ENCODE measurements at regions not wholly inside any gene's neighbourhood (a gene's known extent, or its start where the extent isn't known, plus 50 kb on each side); places are given as distances from the start of the nearest gene placed in this dataset.
"Not testable (repeated sequence)": the region's sequence is repeated elsewhere in the genome, so short reads cannot be mapped to it uniquely, and the experiment has no call there.

DNA sequence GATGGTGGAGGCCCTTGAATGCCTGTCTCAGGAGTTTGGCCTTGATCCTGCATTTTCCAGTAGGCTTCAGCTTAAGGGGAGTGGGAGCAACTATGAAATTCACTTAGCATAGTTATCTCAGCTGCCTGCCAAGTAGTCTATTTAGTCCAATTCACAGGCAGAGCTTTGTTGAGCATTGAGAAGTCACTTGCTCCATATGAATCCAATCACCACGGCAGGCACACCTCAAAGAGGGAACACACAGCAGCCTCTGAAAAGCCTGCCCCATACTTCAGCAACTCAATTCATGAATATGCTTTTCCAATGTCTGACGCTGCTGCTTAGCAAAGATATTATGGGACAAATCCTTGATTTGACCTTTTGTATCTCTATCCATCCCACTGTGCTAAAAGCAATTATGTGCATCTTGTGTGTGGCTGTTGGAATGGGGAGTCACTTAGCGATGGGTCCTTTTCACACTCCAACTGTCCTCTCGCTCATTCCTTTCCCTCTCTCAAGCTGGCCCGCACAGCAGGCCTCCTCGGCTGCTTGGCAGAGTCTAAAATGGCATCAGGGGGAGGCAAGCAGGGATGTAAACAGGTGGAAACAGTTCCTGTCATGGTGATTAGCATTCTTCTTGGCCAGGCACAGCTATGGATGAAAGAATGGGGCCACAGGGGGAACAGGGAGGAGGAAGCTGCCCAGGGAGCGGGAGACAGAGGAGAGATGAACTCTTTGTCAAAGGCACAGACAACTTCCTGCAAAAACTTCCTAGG is 56.0 kb upstream of the LRPPRC start:
- Histone ChIP-seq H3K4me3 (ENCODE audit: low read depth in 1 of 3, low read length in 3 of 3) (no peak overlapping the region), H3K36me3 (ENCODE audit: control insufficient read depth in 3 of 3, insufficient read depth in 2 of 3, low read depth in 1 of 3, low read length in 3 of 3) (no peaks in the 10 kb centered on the region), H3K27ac (ENCODE audit: low read depth in 1 of 3, low read length in 2 of 3) (no peak overlapping the region), H3K4me1 (ENCODE audit: control insufficient read depth in 3 of 3, insufficient read depth in 2 of 3, low read depth in 1 of 3, low read length in 2 of 3) (no peaks in the 10 kb centered on the region), H3K9me3 (ENCODE audit: control insufficient read depth in 2 of 2, insufficient read depth in 1 of 2, low read depth in 1 of 2, low read length in 1 of 2) (no peaks in the 10 kb centered on the region), H3K27me3 (ENCODE audit: control insufficient read depth in 3 of 3, insufficient read depth in 3 of 3, low read length in 3 of 3) (no peaks in the 10 kb centered on the region)
- 76 to 90% (median 89%) methylated on average over 7 of the region's 7 CpGs for WGBS, 3 donors
- DNase-seq (no peak), FAIRE-seq (no peak)

DNA sequence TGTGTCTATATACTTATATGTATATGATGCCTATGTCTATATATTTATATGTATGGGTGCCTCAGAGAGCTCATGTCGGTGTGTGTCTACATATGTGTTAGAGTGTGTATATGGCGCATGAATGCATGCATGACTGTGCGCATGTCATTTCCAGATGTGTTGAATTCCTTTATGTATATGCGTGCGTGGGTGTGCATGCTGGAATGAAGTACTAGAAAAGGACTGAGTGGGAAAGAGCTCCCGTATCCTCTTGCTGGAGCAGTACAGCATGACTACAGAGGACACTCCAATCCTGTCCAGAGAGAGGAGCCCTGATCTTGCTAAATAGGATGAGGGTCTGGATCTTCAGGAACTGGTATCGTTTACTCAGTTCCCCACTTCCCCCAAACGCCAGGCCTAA is 56.8 kb upstream of the LRPPRC start:
- DNase-seq (no peak), FAIRE-seq (no peak)
- no peaks in the 10 kb centered on the region for H3K36me3 ChIP-seq (ENCODE audit: control insufficient read depth in 3 of 3, insufficient read depth in 2 of 3, low read depth in 1 of 3, low read length in 3 of 3)
- no peaks in the 10 kb centered on the region for H3K4me1 ChIP-seq (ENCODE audit: control insufficient read depth in 3 of 3, insufficient read depth in 2 of 3, low read depth in 1 of 3, low read length in 2 of 3)
- no peaks in the 10 kb centered on the region for H3K9me3 ChIP-seq (ENCODE audit: control insufficient read depth in 2 of 2, insufficient read depth in 1 of 2, low read depth in 1 of 2, low read length in 1 of 2)
- no peak overlapping the region for H3K4me3 ChIP-seq (ENCODE audit: low read depth in 1 of 3, low read length in 3 of 3)
- no peaks in the 10 kb centered on the region for H3K27me3 ChIP-seq (ENCODE audit: control insufficient read depth in 3 of 3, insufficient read depth in 3 of 3, low read length in 3 of 3)
- H3K27ac ChIP-seq (ENCODE audit: low read depth in 1 of 3, low read length in 2 of 3): no peak overlapping the region
- 88 to 94% (median 92%) methylated on average over 8 of the region's 8 CpGs for WGBS, 3 donors

- no peaks in the 10 kb centered on the region for H3K36me3 ChIP-seq (ENCODE audit: control insufficient read depth in 3 of 3, insufficient read depth in 2 of 3, low read depth in 1 of 3, low read length in 3 of 3)
- no peak for FAIRE-seq
- no peaks in the 10 kb centered on the region for H3K4me1 ChIP-seq (ENCODE audit: control insufficient read depth in 3 of 3, insufficient read depth in 2 of 3, low read depth in 1 of 3, low read length in 2 of 3)
- H3K9me3 ChIP-seq (ENCODE audit: control insufficient read depth in 2 of 2, insufficient read depth in 1 of 2, low read depth in 1 of 2, low read length in 1 of 2): no peaks in the 10 kb centered on the region
- WGBS, 3 donors: 63 to 77% (median 74%) methylated on average over 2 of the region's 2 CpGs
- DNase-seq: no peak
- H3K27me3 ChIP-seq (ENCODE audit: control insufficient read depth in 3 of 3, insufficient read depth in 3 of 3, low read length in 3 of 3): no peaks in the 10 kb centered on the region
- no peak overlapping the region for H3K4me3 ChIP-seq (ENCODE audit: low read depth in 1 of 3, low read length in 3 of 3)
- H3K27ac ChIP-seq (ENCODE audit: low read depth in 1 of 3, low read length in 2 of 3): no peak overlapping the region
Observed at GRCh38 chr2:44053052-44053451, 57.3 kb upstream of the LRPPRC start.

DNA sequence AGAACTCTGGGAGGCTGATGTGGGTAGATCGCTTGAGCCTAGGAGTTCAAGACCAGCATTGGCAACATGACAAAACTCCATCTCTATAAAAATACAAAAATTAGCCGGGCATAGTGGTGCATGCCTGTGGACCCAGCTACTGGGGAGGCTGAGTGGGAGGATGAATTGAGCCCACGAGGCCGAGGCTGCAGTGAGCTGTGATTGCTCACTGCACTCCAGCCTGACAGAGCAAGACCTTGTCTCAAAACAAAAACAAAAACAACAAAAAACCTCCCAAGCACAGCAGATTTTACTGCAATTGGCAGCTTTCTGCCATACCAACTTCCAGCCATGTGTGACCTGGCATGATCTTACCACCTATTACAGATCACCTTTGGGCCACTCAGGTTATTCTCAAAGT is 57.7 kb upstream of the LRPPRC start:
- 83 to 89% (median 85%) methylated on average over 4 of the region's 4 CpGs for WGBS, 3 donors
- Histone ChIP-seq H3K4me1 (ENCODE audit: control insufficient read depth in 3 of 3, insufficient read depth in 2 of 3, low read depth in 1 of 3, low read length in 2 of 3) (no peaks in the 10 kb centered on the region), H3K4me3 (ENCODE audit: low read depth in 1 of 3, low read length in 3 of 3) (no peak overlapping the region), H3K36me3 (ENCODE audit: control insufficient read depth in 3 of 3, insufficient read depth in 2 of 3, low read depth in 1 of 3, low read length in 3 of 3) (no peaks in the 10 kb centered on the region), H3K27ac (ENCODE audit: low read depth in 1 of 3, low read length in 2 of 3) (no peak overlapping the region), H3K9me3 (ENCODE audit: control insufficient read depth in 2 of 2, insufficient read depth in 1 of 2, low read depth in 1 of 2, low read length in 1 of 2) (no peaks in the 10 kb centered on the region), H3K27me3 (ENCODE audit: control insufficient read depth in 3 of 3, insufficient read depth in 3 of 3, low read length in 3 of 3) (no peaks in the 10 kb centered on the region)
- FAIRE-seq (no peak), DNase-seq (no peak)

GRCh38 chr2:44055229-44055628 is 59.4 kb upstream of the LRPPRC start:
- FAIRE-seq (no peak), DNase-seq (no peak)
- H3K27me3 ChIP-seq (ENCODE audit: control insufficient read depth in 3 of 3, insufficient read depth in 3 of 3, low read length in 3 of 3): no peaks in the 10 kb centered on the region
- WGBS, 3 donors: 18 to 38% (median 35%) methylated on average over 2 of the region's 2 CpGs
- H3K4me3 ChIP-seq (ENCODE audit: low read depth in 1 of 3, low read length in 3 of 3): no peak overlapping the region
- H3K36me3 ChIP-seq (ENCODE audit: control insufficient read depth in 3 of 3, insufficient read depth in 2 of 3, low read depth in 1 of 3, low read length in 3 of 3): no peaks in the 10 kb centered on the region
- H3K27ac ChIP-seq (ENCODE audit: low read depth in 1 of 3, low read length in 2 of 3): no peak overlapping the region
- H3K4me1 ChIP-seq (ENCODE audit: control insufficient read depth in 3 of 3, insufficient read depth in 2 of 3, low read depth in 1 of 3, low read length in 2 of 3): no peaks in the 10 kb centered on the region
- H3K9me3 ChIP-seq (ENCODE audit: control insufficient read depth in 2 of 2, insufficient read depth in 1 of 2, low read depth in 1 of 2, low read length in 1 of 2): peaks cover 0 to 5% of the 10 kb centered on the region in 2 donors

- H3K27ac ChIP-seq (ENCODE audit: low read depth in 1 of 3, low read length in 2 of 3): no peak overlapping the region
- H3K4me3 ChIP-seq (ENCODE audit: low read depth in 1 of 3, low read length in 3 of 3): no peak overlapping the region
- H3K9me3 ChIP-seq (ENCODE audit: control insufficient read depth in 2 of 2, insufficient read depth in 1 of 2, low read depth in 1 of 2, low read length in 1 of 2): peaks cover 0 to 9% of the 10 kb centered on the region in 2 donors
- no peak for FAIRE-seq
- no peaks in the 10 kb centered on the region for H3K4me1 ChIP-seq (ENCODE audit: control insufficient read depth in 3 of 3, insufficient read depth in 2 of 3, low read depth in 1 of 3, low read length in 2 of 3)
- 80 to 84% (median 81%) methylated on average over 7 of the region's 7 CpGs for WGBS, 3 donors
- no peaks in the 10 kb centered on the region for H3K36me3 ChIP-seq (ENCODE audit: control insufficient read depth in 3 of 3, insufficient read depth in 2 of 3, low read depth in 1 of 3, low read length in 3 of 3)
- H3K27me3 ChIP-seq (ENCODE audit: control insufficient read depth in 3 of 3, insufficient read depth in 3 of 3, low read length in 3 of 3): no peaks in the 10 kb centered on the region
- no peak for DNase-seq
Observed at GRCh38 chr2:44055664-44056063, 59.9 kb upstream of the LRPPRC start.

- no peak overlapping the region for H3K4me3 ChIP-seq (ENCODE audit: low read depth in 1 of 3, low read length in 3 of 3)
- H3K27ac ChIP-seq (ENCODE audit: low read depth in 1 of 3, low read length in 2 of 3): no peak overlapping the region
- peaks cover 0 to 7% (median 0%) of the 10 kb centered on the region in 3 donors for H3K4me1 ChIP-seq (ENCODE audit: control insufficient read depth in 3 of 3, insufficient read depth in 2 of 3, low read depth in 1 of 3, low read length in 2 of 3)
- peaks cover 0 to 16% of the 10 kb centered on the region in 2 donors for H3K9me3 ChIP-seq (ENCODE audit: control insufficient read depth in 2 of 2, insufficient read depth in 1 of 2, low read depth in 1 of 2, low read length in 1 of 2)
- H3K27me3 ChIP-seq (ENCODE audit: control insufficient read depth in 3 of 3, insufficient read depth in 3 of 3, low read length in 3 of 3): no peaks in the 10 kb centered on the region
- 79 to 97% (median 88%) methylated on average over 2 of the region's 2 CpGs for WGBS, 3 donors
- no peaks in the 10 kb centered on the region for H3K36me3 ChIP-seq (ENCODE audit: control insufficient read depth in 3 of 3, insufficient read depth in 2 of 3, low read depth in 1 of 3, low read length in 3 of 3)
- no peak for DNase-seq
- FAIRE-seq: no peak
Observed at GRCh38 chr2:44056947-44057346, 61.2 kb upstream of the LRPPRC start.

DNA sequence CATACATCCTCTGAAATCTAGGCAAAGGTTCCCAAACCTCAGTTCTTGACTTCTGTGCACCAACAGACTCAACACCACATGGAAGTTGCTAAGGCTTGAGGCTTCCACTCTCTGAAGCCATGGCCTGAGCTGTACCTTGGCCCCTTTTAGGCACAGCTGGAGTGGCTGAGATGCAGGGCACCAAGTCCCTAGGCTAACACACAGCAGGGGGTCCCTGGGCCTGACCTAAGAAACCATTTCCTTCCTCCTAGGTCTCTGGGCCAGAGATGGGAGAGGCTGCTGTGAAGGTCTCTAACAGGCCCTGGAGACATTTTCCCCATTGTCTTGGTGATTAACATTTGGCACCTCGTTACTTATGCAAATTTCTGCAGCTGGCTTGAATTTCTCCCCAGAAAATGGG is 64.5 kb upstream of the LRPPRC start:
- not testable (repeated sequence) for FAIRE-seq

GRCh38 chr2:44060990-44061389 is 65.2 kb upstream of the LRPPRC start:
- WGBS, 3 donors: 91 to 94% (median 92%) methylated on average over 1 of the region's 1 CpG
- FAIRE-seq (no peak), DNase-seq (peak; percentile 6 to 53)
- Histone ChIP-seq H3K27me3 (ENCODE audit: control insufficient read depth in 3 of 3, insufficient read depth in 3 of 3, low read length in 3 of 3) (no peaks in the 10 kb centered on the region), H3K4me3 (ENCODE audit: low read depth in 1 of 3, low read length in 3 of 3) (no peak overlapping the region), H3K36me3 (ENCODE audit: control insufficient read depth in 3 of 3, insufficient read depth in 2 of 3, low read depth in 1 of 3, low read length in 3 of 3) (no peaks in the 10 kb centered on the region), H3K9me3 (ENCODE audit: control insufficient read depth in 2 of 2, insufficient read depth in 1 of 2, low read depth in 1 of 2, low read length in 1 of 2) (peaks cover 0 to 16% of the 10 kb centered on the region in 2 donors), H3K4me1 (ENCODE audit: control insufficient read depth in 3 of 3, insufficient read depth in 2 of 3, low read depth in 1 of 3, low read length in 2 of 3) (peaks cover 0 to 11% (median 0%) of the 10 kb centered on the region in 3 donors), H3K27ac (ENCODE audit: low read depth in 1 of 3, low read length in 2 of 3) (no peak overlapping the region)

More for the DNA sequence above, 64.5 kb upstream of the LRPPRC start:
- peaks cover 0 to 16% of the 10 kb centered on the region in 2 donors for H3K9me3 ChIP-seq (ENCODE audit: control insufficient read depth in 2 of 2, insufficient read depth in 1 of 2, low read depth in 1 of 2, low read length in 1 of 2)
- not testable (repeated sequence) for H3K4me3 ChIP-seq (ENCODE audit: low read depth in 1 of 3, low read length in 3 of 3); DNase-seq; H3K27ac ChIP-seq (ENCODE audit: low read depth in 1 of 3, low read length in 2 of 3); H3K27me3 ChIP-seq (ENCODE audit: control insufficient read depth in 3 of 3, insufficient read depth in 3 of 3, low read length in 3 of 3); H3K36me3 ChIP-seq (ENCODE audit: control insufficient read depth in 3 of 3, insufficient read depth in 2 of 3, low read depth in 1 of 3, low read length in 3 of 3)
- peaks cover 0 to 11% (median 0%) of the 10 kb centered on the region in 3 donors for H3K4me1 ChIP-seq (ENCODE audit: control insufficient read depth in 3 of 3, insufficient read depth in 2 of 3, low read depth in 1 of 3, low read length in 2 of 3)
- 63 to 78% (median 65%) methylated on average over 1 of the region's 1 CpG for WGBS, 3 donors

Measured in small intestine (tissue), 7 donors.